SU-DHL-6 (cell line): ENCODE measurements at regions not wholly inside any gene's neighbourhood (a gene's known extent, or its start where the extent isn't known, plus 50 kb on each side); places are given as distances from the start of the nearest gene placed in this dataset.

Source experiments
- EZH2phosphoT487 ChIP-seq: fragments of 200-600 bp; sonication (generic), shearing (Covaris generic); conservative IDR thresholded peaks from 2 replicates; pipeline ENCODE4 v1.6.1; 2018; ENCODE audit warnings: mild to moderate bottlenecking, antibody characterized with exemption, low read length, moderate library complexity, mixed read lengths
- TF ChIP-seq, protein P1 (sequence below): fragments of 200-600 bp; sonication (generic); IDR thresholded peaks from one replicate; pipeline ENCODE4 v1.5.1; 2017; ENCODE audit warnings: antibody characterized with exemption, mild to moderate bottlenecking, low read length, moderate library complexity; ENCODE audit not compliant: insufficient read depth, poor library complexity, severe bottlenecking

DNA sequence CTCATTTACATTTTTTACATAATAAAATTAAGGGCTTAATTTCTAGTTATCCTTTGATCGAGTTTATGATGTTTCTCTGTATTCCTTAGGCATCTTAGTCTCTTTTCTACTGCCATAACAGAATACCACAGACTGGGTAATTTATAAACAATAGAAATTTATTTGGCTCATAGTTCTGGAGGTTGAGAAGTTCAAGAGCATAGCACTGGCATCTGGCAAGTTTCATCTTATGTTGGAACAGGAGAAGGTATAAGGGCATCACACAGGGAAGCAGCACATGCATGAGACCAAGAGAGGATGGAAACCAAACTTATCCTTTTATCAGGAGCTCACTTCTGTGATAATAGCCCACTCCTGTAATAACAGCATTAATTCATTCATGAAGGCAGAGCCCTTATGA, 284.9 kb upstream of the COX7C start:
- TF ChIP-seq, protein P1, sequence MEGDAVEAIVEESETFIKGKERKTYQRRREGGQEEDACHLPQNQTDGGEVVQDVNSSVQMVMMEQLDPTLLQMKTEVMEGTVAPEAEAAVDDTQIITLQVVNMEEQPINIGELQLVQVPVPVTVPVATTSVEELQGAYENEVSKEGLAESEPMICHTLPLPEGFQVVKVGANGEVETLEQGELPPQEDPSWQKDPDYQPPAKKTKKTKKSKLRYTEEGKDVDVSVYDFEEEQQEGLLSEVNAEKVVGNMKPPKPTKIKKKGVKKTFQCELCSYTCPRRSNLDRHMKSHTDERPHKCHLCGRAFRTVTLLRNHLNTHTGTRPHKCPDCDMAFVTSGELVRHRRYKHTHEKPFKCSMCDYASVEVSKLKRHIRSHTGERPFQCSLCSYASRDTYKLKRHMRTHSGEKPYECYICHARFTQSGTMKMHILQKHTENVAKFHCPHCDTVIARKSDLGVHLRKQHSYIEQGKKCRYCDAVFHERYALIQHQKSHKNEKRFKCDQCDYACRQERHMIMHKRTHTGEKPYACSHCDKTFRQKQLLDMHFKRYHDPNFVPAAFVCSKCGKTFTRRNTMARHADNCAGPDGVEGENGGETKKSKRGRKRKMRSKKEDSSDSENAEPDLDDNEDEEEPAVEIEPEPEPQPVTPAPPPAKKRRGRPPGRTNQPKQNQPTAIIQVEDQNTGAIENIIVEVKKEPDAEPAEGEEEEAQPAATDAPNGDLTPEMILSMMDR, result no peak
- no peak for TF ChIP-seq EZH2phosphoT487
